Hepatocyte (in vitro differentiated cells): ENCODE measurements at regions not wholly inside any gene's neighbourhood (a gene's known extent, or its start where the extent isn't known, plus 50 kb on each side); places are given as distances from the start of the nearest gene placed in this dataset.

Experiments used
- DNase-seq: peaks from one replicate; pipeline ENCODE4 v3.0.0-alpha.2; 2016; ENCODE audit warnings: low spot score
- H2AFZ ChIP-seq: fragments of 200-600 bp; sonication (generic); 2 replicates; pipeline ENCODE4 v1.6.0; 2016; ENCODE audit warnings: antibody characterized with exemption, mild to moderate bottlenecking
- H3K27ac ChIP-seq: fragments of 200-600 bp; sonication (generic); 2 replicates; pipeline ENCODE4 v1.5.1; 2016; ENCODE audit warnings: mild to moderate bottlenecking
- H3K27me3 ChIP-seq: fragments of 200-600 bp; sonication (generic); 2 replicates; pipeline ENCODE4 v1.6.1; 2016
- H3K36me3 ChIP-seq: fragments of 200-600 bp; sonication (generic); replicated peaks from 2 replicates; pipeline ENCODE4 v1.5.1; 2016; ENCODE audit warnings: low read depth; ENCODE audit not compliant: insufficient read depth
- H3K4me1 ChIP-seq: fragments of 200-600 bp; sonication (generic); 2 replicates; pipeline ENCODE4 v1.5.1; 2016; ENCODE audit warnings: mild to moderate bottlenecking, moderate library complexity; ENCODE audit not compliant: insufficient read depth
- H3K4me2 ChIP-seq: fragments of 200-600 bp; sonication (generic); 2 replicates; pipeline ENCODE4 v1.6.0; 2016
- H3K4me3 ChIP-seq: fragments of 200-600 bp; sonication (generic); 2 replicates; pipeline ENCODE4 v1.5.1; 2016; ENCODE audit warnings: mild to moderate bottlenecking
- H3K79me2 ChIP-seq: fragments of 200-600 bp; sonication (generic); 2 replicates; pipeline ENCODE4 v1.6.0; 2017; ENCODE audit warnings: mild to moderate bottlenecking
- H3K9me2 ChIP-seq: fragments of 200-600 bp; sonication (generic); replicated peaks from 2 replicates; pipeline ENCODE4 v1.6.0; 2017; ENCODE audit warnings: mild to moderate bottlenecking; ENCODE audit not compliant: insufficient read depth
- H3K9me3 ChIP-seq: fragments of 200-600 bp; sonication (generic); 2 replicates; pipeline ENCODE4 v1.5.1; 2016; ENCODE audit warnings: low read depth, mild to moderate bottlenecking
- H4K20me1 ChIP-seq: fragments of 200-600 bp; sonication (generic); 2 replicates; pipeline ENCODE4 v1.6.0; 2016; ENCODE audit warnings: mild to moderate bottlenecking; ENCODE audit not compliant: insufficient read depth, poor library complexity, severe bottlenecking
- EZH2 ChIP-seq: fragments of 200-600 bp; sonication (generic); IDR thresholded peaks from 2 replicates; pipeline ENCODE4 v1.6.1; 2016; ENCODE audit warnings: antibody characterized with exemption, mild to moderate bottlenecking, borderline replicate concordance
- EZH2phosphoT487 ChIP-seq: fragments of 200-600 bp; sonication (generic); IDR thresholded peaks from one replicate; pipeline ENCODE4 v1.6.1; 2018; ENCODE audit warnings: antibody characterized with exemption, mild to moderate bottlenecking, low read depth, moderate library complexity; ENCODE audit not compliant: unreplicated experiment, severe bottlenecking
- WGBS: methylation state at CpG from one replicate; pipeline ENCODE4 v1.1.6; 2016; ENCODE audit warnings: low lambda C conversion rate; ENCODE audit errors: missing lambda C conversion rate; 5-methylcytosine and 5-hydroxymethylcytosine counted together
- TF ChIP-seq, protein P1 (sequence below): fragments of 200-600 bp; sonication (generic); IDR thresholded peaks from 2 replicates; pipeline ENCODE4 v1.5.1; 2016; ENCODE audit warnings: antibody characterized with exemption, mild to moderate bottlenecking; ENCODE audit not compliant: poor library complexity

DNA sequence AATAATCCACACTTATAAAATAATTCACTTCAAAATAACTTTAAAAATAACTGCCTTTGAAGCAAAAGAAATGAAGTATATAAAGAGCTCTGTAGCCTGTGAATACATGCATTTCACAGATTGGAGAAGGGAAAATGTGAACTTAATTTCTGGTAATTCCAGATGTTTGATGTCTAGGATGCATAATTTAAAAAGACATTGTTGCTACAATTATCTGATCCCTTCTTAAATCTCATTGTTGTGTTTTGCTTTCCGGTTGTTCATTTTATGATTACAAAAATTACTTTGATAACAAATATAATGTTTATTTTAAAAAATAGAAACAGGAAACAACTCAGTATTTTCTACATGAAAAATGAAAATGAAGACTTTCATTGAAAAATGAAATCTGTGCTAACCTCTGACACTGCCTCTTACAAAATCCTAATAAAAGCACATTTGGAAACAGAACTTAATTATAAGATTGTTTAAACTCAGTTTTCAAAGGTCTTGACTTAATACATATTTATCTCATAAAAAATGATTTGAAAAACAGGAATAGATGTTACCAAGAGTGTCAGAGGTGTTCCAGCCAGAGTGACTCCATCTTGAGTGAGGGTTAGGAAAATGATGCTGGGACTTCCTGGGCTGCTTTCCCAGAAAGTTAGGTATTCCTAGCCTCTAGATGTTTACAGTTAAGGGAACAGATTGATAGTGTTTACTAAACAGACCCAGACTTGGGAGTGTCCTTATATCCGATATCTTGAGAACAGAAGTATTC lies 516.6 kb upstream of the SEMA3D start:
- no peaks in the 10 kb centered on the region for H4K20me1 ChIP-seq
- no peaks in the 10 kb centered on the region for H3K27me3 ChIP-seq
- no peaks in the 10 kb centered on the region for H3K79me2 ChIP-seq
- no peak for DNase-seq
- H3K4me3 ChIP-seq = no peak overlapping the region
- no peak overlapping the region for H2AFZ ChIP-seq
- H3K27ac ChIP-seq = no peak overlapping the region
- WGBS = 75% methylated on average over 2 of the region's 2 CpGs
- no peaks in the 10 kb centered on the region for H3K9me3 ChIP-seq
- no peaks in the 10 kb centered on the region for H3K36me3 ChIP-seq
- TF ChIP-seq, protein P1, sequence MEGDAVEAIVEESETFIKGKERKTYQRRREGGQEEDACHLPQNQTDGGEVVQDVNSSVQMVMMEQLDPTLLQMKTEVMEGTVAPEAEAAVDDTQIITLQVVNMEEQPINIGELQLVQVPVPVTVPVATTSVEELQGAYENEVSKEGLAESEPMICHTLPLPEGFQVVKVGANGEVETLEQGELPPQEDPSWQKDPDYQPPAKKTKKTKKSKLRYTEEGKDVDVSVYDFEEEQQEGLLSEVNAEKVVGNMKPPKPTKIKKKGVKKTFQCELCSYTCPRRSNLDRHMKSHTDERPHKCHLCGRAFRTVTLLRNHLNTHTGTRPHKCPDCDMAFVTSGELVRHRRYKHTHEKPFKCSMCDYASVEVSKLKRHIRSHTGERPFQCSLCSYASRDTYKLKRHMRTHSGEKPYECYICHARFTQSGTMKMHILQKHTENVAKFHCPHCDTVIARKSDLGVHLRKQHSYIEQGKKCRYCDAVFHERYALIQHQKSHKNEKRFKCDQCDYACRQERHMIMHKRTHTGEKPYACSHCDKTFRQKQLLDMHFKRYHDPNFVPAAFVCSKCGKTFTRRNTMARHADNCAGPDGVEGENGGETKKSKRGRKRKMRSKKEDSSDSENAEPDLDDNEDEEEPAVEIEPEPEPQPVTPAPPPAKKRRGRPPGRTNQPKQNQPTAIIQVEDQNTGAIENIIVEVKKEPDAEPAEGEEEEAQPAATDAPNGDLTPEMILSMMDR = no peak
- no peak for TF ChIP-seq EZH2phosphoT487
- no peaks in the 10 kb centered on the region for H3K4me1 ChIP-seq
- no peaks in the 10 kb centered on the region for H3K9me2 ChIP-seq
- no peak overlapping the region for H3K4me2 ChIP-seq

DNA sequence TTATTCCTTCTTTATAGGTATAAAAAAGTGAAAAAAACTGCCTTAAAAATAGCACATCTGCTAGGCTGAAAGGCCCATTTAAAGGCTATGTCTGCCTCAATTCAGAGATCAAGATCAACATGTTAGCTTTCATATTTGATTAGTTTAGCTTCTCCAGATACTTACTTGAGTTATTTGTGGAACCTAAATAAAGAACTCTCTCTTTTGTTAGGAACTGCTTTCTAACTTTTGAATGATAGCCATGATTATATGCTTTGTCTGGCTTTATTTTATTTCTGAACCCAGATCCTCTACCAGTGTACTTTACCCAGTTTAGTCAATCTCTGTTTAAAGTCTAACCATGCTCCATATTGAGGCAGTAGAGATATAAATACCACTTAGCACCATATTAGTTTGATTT lies 515.5 kb upstream of the SEMA3D start:
- no peak overlapping the region for H2AFZ ChIP-seq
- no peak for DNase-seq
- no peak overlapping the region for H3K4me2 ChIP-seq
- no peaks in the 10 kb centered on the region for H3K9me2 ChIP-seq
- no peaks in the 10 kb centered on the region for H3K36me3 ChIP-seq
- H3K79me2 ChIP-seq = no peaks in the 10 kb centered on the region
- H3K27me3 ChIP-seq = no peaks in the 10 kb centered on the region
- H3K4me1 ChIP-seq = no peaks in the 10 kb centered on the region
- TF ChIP-seq, protein P1 = no peak
- TF ChIP-seq EZH2 = no peak
- no peak for TF ChIP-seq EZH2phosphoT487
- no peaks in the 10 kb centered on the region for H3K9me3 ChIP-seq
- no peaks in the 10 kb centered on the region for H4K20me1 ChIP-seq
- H3K27ac ChIP-seq = no peak overlapping the region
- no peak overlapping the region for H3K4me3 ChIP-seq

DNA sequence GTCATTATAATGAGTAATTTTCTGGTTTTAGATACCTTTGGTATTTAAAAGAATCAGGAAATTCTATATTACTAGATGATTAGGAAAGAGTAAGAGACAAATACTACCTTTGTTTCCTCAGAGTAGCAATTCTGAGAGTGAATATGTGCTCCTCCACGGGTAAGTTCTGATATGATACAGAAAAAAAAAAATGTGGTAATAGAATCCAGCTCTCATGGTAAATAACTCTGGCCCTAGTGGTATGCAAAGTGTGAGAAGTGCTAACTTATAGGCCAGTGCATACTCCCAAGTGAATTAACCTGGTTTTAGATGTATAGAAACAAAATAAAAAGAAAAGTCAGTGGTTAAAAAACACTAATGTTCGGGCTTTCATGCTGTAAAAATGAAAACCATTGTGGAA lies 512.6 kb upstream of the SEMA3D start:
- no peaks in the 10 kb centered on the region for H3K9me2 ChIP-seq
- no peaks in the 10 kb centered on the region for H3K9me3 ChIP-seq
- DNase-seq = no peak
- no peak overlapping the region for H3K27ac ChIP-seq
- H4K20me1 ChIP-seq = no peaks in the 10 kb centered on the region
- H3K4me2 ChIP-seq = no peak overlapping the region
- H3K36me3 ChIP-seq = no peaks in the 10 kb centered on the region
- H2AFZ ChIP-seq = no peak overlapping the region
- no peaks in the 10 kb centered on the region for H3K4me1 ChIP-seq
- H3K27me3 ChIP-seq = no peaks in the 10 kb centered on the region
- TF ChIP-seq EZH2 (no peak), EZH2phosphoT487 (no peak)
- TF ChIP-seq, protein P1 = no peak
- WGBS = 83% methylated on average over 2 of the region's 2 CpGs
- no peak overlapping the region for H3K4me3 ChIP-seq
- no peaks in the 10 kb centered on the region for H3K79me2 ChIP-seq

DNA sequence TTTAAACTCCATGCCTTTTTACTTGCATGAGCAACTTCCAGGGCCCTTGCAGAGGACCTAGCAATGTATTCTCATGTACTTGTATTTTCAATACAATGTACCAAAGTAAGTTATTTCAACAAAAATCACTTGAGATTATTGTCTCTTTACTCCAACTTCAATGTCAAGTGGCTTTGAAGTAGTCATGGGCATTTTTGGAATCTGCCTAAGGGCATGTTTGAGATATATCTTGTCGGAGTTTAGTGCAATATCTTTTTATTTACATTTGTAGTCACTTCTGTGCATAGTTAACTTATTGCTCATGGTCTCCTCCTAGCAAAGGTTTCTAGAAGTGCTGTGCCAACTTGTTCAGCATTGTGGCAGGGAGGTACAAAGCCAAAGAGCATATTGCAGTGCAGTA lies 508.7 kb upstream of the SEMA3D start:
- TF ChIP-seq EZH2 (no peak), EZH2phosphoT487 (no peak)
- no peaks in the 10 kb centered on the region for H3K4me1 ChIP-seq
- H2AFZ ChIP-seq = no peak overlapping the region
- peak; percentile 16 for DNase-seq
- H3K9me3 ChIP-seq = no peaks in the 10 kb centered on the region
- H3K27ac ChIP-seq = no peak overlapping the region
- no peaks in the 10 kb centered on the region for H4K20me1 ChIP-seq
- WGBS = 16% methylated on average over 1 of the region's 1 CpG
- no peaks in the 10 kb centered on the region for H3K27me3 ChIP-seq
- no peaks in the 10 kb centered on the region for H3K9me2 ChIP-seq
- no peaks in the 10 kb centered on the region for H3K79me2 ChIP-seq
- no peak overlapping the region for H3K4me3 ChIP-seq
- H3K4me2 ChIP-seq = no peak overlapping the region
- H3K36me3 ChIP-seq = no peaks in the 10 kb centered on the region
